Stimulated activated CD4-positive, alpha-beta T cell treated with anti-CD3 and anti-CD28 coated beads, Interleukin-2, amount 100 ng/mL, for 48 hours (primary cell): ENCODE measurements at regions not wholly inside any gene's neighbourhood (a gene's known extent, or its start where the extent isn't known, plus 50 kb on each side); places are given as distances from the start of the nearest gene placed in this dataset.

Experiments used
- DNase-seq, 2 donors: peaks; one replicate each; pipeline ENCODE4 v3.0.0-alpha.2; 2020

GRCh38 chr10:130570074-130570473 lies 433.9 kb downstream of the GLRX3 start:
- DNase-seq, result no peak

DNA sequence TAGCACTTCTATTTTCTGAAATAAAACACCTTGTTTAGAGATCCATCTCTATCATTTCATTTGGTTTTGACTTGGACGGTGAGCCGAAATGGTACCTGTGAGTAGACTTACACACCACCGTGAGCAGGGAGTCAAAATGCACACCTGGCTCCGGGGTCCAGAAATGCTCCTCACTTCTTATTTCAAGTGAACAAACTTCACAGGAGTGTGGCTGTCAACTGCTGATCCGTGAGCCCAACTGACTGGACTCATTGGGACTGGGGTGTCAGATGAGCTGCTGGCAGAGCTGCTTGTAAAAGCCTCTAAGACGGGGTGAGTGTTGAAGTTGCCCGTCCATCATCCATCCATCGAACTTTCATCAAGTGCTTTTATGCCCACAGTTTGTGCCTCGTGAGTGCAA lies 435.5 kb downstream of the GLRX3 start:
- DNase-seq, result no peak

DNA sequence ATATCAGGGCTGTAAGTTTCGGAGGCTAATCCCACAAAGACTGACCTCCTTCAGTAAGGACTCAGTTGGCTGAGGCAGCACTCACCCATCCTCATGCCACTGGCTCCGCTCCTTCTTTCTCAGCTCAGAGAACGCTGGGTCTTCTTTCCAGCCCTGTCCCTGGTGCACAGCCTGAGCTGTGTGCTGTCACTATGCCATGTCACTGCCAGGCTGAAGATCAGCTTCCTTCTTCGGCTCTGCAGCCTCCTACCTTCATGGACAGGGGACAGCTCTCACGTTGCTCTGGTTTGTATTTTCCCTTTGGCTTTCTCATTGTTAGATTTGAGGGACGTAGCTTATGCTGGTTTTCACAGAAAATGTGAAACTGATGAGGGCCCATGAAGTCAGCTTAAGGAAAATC lies 437.3 kb downstream of the GLRX3 start:
- no peak for DNase-seq

DNA sequence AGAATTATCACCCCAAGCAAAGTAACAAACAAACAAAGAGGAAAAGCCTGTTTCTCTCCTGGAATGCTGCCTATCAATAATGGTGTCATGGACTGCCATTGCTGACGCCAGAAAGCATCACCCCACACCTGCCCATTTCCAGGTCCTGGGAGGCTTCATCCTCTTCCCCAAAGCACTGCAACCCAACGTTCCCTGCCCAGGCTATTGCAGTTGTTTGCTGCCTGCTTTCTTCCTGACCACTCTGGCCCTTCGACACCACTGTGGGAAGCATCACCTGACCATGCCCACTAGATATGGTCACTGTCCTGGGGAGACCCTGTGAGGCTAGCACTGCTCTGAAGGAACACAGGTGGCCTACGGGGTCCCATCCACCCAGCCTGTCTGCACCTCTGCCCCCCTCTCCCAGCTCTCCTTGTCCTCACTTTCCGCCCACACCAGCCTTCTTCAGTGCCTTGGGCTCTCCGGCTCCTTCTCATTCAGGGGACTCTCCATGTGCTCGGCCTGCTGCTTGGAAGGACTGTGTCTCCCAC lies 439.6 kb downstream of the GLRX3 start:
- DNase-seq, result no peak

- DNase-seq, result no peak
These were observed 440.2 kb downstream of the GLRX3 start for GRCh38 chr10:130576427-130576826.

DNA sequence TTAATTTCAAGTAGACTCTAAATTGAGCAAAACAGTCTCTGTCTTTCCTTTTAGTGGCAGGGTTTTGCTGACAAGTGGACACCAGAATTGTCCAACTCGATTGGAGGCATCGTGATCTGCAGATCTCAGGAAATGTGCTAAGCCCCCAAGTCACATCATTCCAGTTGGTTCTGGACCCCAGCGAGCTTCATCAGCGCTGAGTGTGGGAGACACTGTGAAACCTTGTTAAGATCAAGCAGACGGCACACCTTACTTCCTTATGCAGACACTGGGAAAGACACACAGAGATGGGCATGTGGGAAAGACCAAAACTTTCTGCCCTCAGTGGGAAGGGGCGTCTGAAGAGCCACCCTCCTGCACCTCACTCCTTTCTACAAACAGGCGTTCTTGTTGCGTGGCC lies 440.8 kb downstream of the GLRX3 start:
- DNase-seq, result no peak

GRCh38 chr10:130578532-130579289 lies 442.5 kb downstream of the GLRX3 start:
- DNase-seq, result no peak

- DNase-seq, result no peak
These were observed 443.7 kb downstream of the GLRX3 start for GRCh38 chr10:130579913-130580312.

- DNase-seq, result no peak
These were observed 444.8 kb downstream of the GLRX3 start for GRCh38 chr10:130580975-130581374.

- DNase-seq, result no peak
These were observed 451.5 kb downstream of the GLRX3 start for GRCh38 chr10:130587718-130588117.

- DNase-seq, result no peak
These were observed 469.8 kb downstream of the GLRX3 start for GRCh38 chr10:130606001-130606405.

- DNase-seq, result no peak
These were observed 471.2 kb downstream of the GLRX3 start for GRCh38 chr10:130607366-130607765.

GRCh38 chr10:130611239-130611638 lies 475.0 kb downstream of the GLRX3 start:
- no peak for DNase-seq

DNA sequence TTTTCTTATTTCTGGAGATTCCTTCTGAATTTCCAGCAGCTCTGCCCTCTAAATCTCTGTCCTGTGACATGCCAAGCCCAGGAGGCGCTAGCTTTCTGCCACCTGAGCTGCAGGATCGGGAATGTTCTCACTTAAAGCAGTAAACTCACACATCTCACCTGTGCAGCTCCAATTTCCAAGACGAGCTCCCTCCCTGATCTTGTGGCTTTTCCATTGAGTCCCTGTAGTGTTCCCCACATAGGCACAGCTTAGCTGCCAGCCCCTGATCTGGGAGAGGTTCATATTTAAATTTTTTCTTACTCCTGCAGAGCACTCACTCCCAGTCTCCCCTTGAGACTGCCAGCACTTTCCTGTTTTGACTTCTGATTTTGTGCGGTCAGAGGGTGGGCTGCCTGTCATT lies 479.3 kb downstream of the GLRX3 start:
- DNase-seq, result no peak

DNA sequence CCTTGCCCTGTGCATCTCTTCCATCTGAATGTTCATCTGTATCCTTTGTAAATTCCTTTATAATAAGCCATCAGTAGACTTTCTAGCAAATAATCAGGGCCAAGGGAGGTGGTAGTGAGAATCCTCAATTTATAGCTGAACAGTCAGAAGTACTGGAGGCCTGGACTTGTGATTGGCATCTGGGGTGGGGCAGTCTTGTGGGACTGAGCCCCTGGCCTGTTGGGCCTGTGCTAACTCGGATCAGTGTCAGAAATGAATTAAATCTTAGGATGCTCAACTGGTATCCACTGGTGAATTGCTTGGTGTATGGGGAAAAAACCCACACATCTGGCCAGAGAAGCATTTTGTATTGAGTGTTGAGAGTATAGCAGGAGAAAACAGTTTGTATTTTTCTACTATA lies 481.8 kb downstream of the GLRX3 start:
- DNase-seq, result no peak

DNA sequence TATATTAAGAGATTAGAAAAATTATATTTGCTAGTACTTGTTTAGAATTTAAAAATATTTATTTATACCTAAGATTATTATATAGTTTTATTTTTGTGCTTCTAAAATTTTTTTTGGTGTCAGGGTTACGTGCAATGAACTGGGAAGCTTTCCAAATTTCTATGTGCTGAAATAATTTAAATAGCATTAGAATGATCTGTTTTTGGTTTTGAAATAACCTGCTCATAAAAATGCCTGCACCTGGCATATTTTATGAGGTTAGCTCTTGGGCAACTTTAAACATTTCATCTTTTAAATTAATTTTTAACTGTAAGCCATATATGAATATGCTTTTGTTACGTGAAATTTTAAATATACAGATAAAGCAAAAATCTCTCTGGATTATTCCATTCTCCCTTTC lies 482.5 kb downstream of the GLRX3 start:
- DNase-seq, result no peak

DNA sequence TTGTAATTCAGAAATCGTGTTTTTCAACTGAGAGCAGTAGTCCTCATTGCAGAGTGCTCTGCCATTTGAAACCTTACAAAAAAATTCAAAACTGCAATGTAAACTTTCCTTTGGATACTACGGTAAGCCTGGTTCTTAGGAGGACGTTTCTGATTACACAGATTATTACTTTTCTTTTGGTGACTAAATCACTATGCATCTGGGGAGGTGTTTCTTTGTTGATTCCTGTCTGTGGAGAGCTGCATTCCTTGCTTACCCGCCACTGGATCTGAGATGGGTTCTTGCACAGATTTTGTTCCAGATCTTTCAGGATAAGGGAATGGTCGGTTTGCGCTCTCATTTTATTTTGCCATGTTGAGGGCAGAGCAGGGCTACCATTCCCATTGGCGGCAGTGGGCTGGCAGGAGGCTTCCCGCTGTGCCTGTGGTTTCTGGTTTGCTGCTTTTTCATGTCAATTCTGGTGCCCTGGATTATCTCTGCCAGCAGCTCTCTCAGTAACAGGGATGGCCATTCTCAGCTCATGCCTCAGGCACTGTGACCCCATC lies 485.1 kb downstream of the GLRX3 start:
- DNase-seq, result no peak

- DNase-seq, result no peak
These were observed 487.6 kb downstream of the GLRX3 start for GRCh38 chr10:130623680-130624267.

DNA sequence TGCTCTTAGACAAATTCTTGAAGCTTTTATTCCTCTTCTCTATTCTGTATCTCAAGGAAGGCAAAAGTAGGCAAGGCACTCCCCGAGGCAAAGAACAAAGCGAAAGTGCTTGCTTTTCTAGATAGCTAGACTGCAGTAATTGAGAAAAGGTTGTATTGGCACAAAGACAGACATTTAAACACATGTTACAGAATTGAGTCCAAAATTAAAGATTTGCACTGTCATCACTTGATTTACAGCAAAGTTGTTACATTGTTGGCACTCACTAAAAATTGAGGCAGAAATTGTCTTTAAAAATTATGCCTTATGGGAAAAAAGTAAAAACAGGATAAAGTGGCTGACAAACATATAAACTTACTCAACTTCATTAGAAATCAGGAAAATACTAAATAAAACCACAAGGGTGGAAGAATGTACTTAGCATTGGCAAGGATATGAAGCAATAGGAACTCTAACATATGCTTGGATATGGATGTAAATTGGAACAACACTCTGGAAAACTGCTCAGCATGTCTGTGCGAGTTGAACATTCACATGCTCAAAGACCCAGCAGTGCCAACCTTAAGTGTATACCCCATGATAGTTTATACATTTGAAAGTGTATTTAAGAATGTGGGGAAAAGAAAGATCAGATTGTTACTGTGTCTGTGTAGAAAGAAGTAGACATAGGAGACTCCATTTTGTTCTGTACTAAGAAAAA lies 491.3 kb downstream of the GLRX3 start:
- no peak for DNase-seq

DNA sequence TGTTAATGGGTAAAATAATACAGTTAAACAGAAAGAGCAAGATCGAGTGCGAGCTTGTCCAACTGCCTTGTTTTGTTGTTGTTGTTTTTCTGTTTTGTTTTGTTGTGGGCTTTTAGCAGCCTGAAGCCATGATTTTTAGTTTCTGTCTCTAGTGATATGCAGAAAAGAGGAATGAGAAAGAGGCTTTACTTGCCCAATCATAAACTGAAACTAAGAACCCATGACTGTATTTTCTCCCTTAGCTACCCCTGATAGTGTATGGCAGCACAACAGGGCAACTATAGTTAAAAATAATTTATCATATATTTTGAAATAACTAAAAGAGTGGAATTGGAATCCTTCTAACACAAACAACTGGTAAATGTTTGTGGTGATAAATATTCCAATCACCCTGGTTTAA lies 493.9 kb downstream of the GLRX3 start:
- no peak for DNase-seq

DNA sequence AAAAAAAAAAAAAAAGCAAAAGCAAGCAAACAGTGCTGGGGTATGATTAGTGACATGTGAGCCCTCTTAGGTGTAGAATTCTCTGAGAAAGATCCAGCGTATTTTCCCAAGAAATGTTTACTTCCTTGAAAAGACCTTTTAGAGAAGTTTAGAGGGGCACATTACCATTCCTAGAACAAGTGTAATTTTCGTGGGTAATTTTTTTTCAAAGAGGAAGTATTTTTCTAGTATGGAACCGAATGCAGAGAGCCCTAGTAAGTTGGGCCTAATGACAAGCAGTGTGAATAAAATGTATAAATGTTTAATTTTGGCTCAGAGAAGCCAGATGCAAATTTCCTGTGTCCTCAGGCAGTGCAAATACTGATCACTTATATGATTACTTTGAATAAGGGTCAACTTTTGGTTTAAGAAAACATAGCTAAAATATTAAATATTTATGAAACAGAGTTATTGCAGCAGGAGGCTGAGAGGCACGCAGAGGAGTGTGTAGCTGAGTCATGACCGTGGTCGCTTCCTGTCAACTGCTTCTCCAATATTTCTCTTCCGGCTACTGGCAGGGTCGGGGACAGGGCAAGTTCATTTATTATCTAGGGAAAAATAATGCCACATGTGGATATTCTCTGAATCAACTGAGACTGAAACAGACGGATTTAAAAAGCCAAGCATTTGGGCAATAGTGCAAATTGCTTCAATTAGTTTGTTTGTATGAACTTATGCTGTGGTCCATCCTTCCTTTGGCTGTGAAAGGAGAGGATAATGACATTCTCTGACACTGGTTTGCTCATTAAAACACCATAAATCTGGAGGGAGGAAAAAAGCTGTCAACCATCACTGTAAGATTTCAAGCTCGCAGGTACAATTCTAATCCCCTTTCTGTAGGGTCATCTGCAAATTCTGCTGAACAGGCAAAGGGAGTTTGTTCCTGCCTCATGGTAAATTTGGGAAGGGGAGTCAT lies 495.2 kb downstream of the GLRX3 start:
- DNase-seq, result no peak

DNA sequence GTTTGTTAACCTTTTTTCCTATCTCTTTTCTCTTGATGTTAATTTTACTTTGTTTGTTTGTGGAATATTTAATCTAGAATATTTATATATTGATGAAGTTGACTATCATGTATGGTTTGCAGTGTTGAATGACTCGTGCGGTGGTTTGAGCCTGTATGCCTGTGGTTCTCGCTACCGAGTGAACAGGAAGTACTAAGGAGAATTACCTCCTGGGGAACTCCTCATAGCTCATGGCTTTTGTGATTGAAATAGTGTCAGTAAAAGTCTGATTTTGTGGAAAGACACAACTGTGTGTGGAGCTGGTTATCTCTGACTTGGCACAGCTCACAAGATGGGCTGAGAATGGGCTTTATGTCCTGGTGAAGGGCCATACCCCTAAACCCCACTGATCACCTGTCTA lies 498.6 kb downstream of the GLRX3 start:
- DNase-seq, result no peak

GRCh38 chr10:130635528-130635927 lies 499.3 kb downstream of the GLRX3 start:
- no peak for DNase-seq
